HG03097 (cell line): ENCODE measurements at regions not wholly inside any gene's neighbourhood (a gene's known extent, or its start where the extent isn't known, plus 50 kb on each side); places are given as distances from the start of the nearest gene placed in this dataset.

Source experiments
- ATAC-seq: cut with Tn5 transposase; IDR thresholded peaks from one replicate; pipeline ENCODE4 v1.9.1; 2021; ENCODE audit not compliant: unreplicated experiment, low FRiP score

- ATAC-seq, result no peak
These were observed 184.0 kb upstream of the LYZL1 start for GRCh38 chr10:29104661-29105399.

- no peak for ATAC-seq
These were observed 183.2 kb upstream of the LYZL1 start for GRCh38 chr10:29105516-29106215.

- no peak for ATAC-seq
These were observed 182.6 kb upstream of the LYZL1 start for GRCh38 chr10:29106287-29106686.

- ATAC-seq, result no peak
These were observed 180.9 kb upstream of the LYZL1 start for GRCh38 chr10:29107866-29108498.

GRCh38 chr10:29109707-29110571 lies 178.9 kb upstream of the LYZL1 start:
- ATAC-seq, result no peak

GRCh38 chr10:29112827-29113615 lies 175.8 kb upstream of the LYZL1 start:
- ATAC-seq, result no peak

GRCh38 chr10:29113616-29113945 lies 175.3 kb upstream of the LYZL1 start:
- no peak for ATAC-seq

- no peak for ATAC-seq
These were observed 174.7 kb upstream of the LYZL1 start for GRCh38 chr10:29114141-29114540.

GRCh38 chr10:29117781-29118180 lies 171.1 kb upstream of the LYZL1 start:
- ATAC-seq, result no peak

GRCh38 chr10:29119374-29119773 lies 169.5 kb upstream of the LYZL1 start:
- no peak for ATAC-seq

GRCh38 chr10:29120216-29120615 lies 168.7 kb upstream of the LYZL1 start:
- ATAC-seq, result no peak

- no peak for ATAC-seq
These were observed 164.0 kb upstream of the LYZL1 start for GRCh38 chr10:29124864-29125263.

GRCh38 chr10:29127037-29127700 lies 161.7 kb upstream of the LYZL1 start:
- no peak for ATAC-seq

GRCh38 chr10:29127731-29128130 lies 161.1 kb upstream of the LYZL1 start:
- ATAC-seq, result no peak

- no peak for ATAC-seq
These were observed 158.6 kb upstream of the LYZL1 start for GRCh38 chr10:29130190-29130673.

GRCh38 chr10:29131952-29132547 lies 156.8 kb upstream of the LYZL1 start:
- ATAC-seq, result no peak

GRCh38 chr10:29132551-29133111 lies 156.2 kb upstream of the LYZL1 start:
- no peak for ATAC-seq

GRCh38 chr10:29135337-29135736 lies 153.5 kb upstream of the LYZL1 start:
- ATAC-seq, result no peak

GRCh38 chr10:29136411-29136810 lies 152.5 kb upstream of the LYZL1 start:
- ATAC-seq, result no peak
